Activated CD4-positive, alpha-beta T cell treated with anti-CD3 and anti-CD28 coated beads for 36 hours (primary cell): ENCODE measurements at regions not wholly inside any gene's neighbourhood (a gene's known extent, or its start where the extent isn't known, plus 50 kb on each side); places are given as distances from the start of the nearest gene placed in this dataset.

ENCODE experiments used
- ATAC-seq: fragments of 200-7000 bp; cut with Tn5 transposase; one replicate; pipeline ENCODE4 v1.10.0; 2021; ENCODE audit warnings: mild to moderate bottlenecking, moderate library complexity
- CTCF ChIA-PET: fragments of 350-600 bp; sonication (Branson Sonifier 250); formaldehyde crosslinking; loops from one replicate; lab custom pipeline; 2021; ENCODE audit warnings: antibody characterized with exemption; lab: Charles Lee
- POLR2A ChIA-PET: fragments of 350-600 bp; sonication (Branson Sonifier 250); formaldehyde crosslinking; loops from one replicate; lab custom pipeline; 2021; ENCODE audit warnings: antibody characterized with exemption, inconsistent platforms; lab: Charles Lee
- DNase-seq: peaks from one replicate; pipeline ENCODE4 v3.0.0-alpha.2; 2020
- H3K27ac Mint-ChIP-seq: one replicate; pipeline ENCODE4 v1.8.0; 2021; ENCODE audit warnings: mixed read lengths
- H3K27me3 Mint-ChIP-seq: one replicate; pipeline ENCODE4 v1.8.0; 2021; ENCODE audit warnings: mixed read lengths
- H3K36me3 Mint-ChIP-seq: one replicate; pipeline ENCODE4 v1.8.0; 2021; ENCODE audit warnings: low read depth, mixed read lengths
- H3K4me1 Mint-ChIP-seq: one replicate; pipeline ENCODE4 v1.8.0; 2021; ENCODE audit warnings: mixed read lengths
- H3K4me3 Mint-ChIP-seq: one replicate; pipeline ENCODE4 v1.8.0; 2021; ENCODE audit warnings: mild to moderate bottlenecking, moderate library complexity, mixed read lengths
- H3K9me3 Mint-ChIP-seq: one replicate; pipeline ENCODE4 v1.8.0; 2021; ENCODE audit warnings: low read depth, mixed read lengths
- intact Hi-C, 2 experiments: fragments of 100-400 bp; cut with DNase I in 1 of 2; cut with micrococcal nuclease in 1 of 2; formaldehyde crosslinking; loops; one replicate each; pipeline versions ENCODE4 v1.14.2 to v1.15.1; 2022 to 2024; cut with DNase I, micrococcal nuclease

GRCh38 chr13:111597191-111597611 lies 276.8 kb downstream of the TEX29 start:
- H3K27ac Mint-ChIP-seq, result no peak overlapping the region
- H3K27me3 Mint-ChIP-seq, result no peaks in the 10 kb centered on the region
- intact Hi-C loops, result no loop called here
- DNase-seq, result no peak
- H3K9me3 Mint-ChIP-seq, result peaks cover 2% of the 10 kb centered on the region
- no peak overlapping the region for H3K4me3 Mint-ChIP-seq
- ChIA-PET POLR2A (no interaction called here), CTCF (no interaction called here)
- ATAC-seq, result no peak
- H3K4me1 Mint-ChIP-seq, result no peaks in the 10 kb centered on the region
- no peaks in the 10 kb centered on the region for H3K36me3 Mint-ChIP-seq

- Mint-ChIP-seq H3K4me1 (no peaks in the 10 kb centered on the region), H3K27ac (no peak overlapping the region), H3K27me3 (no peaks in the 10 kb centered on the region), H3K4me3 (no peak overlapping the region), H3K9me3 (peaks cover 2% of the 10 kb centered on the region), H3K36me3 (no peaks in the 10 kb centered on the region)
- POLR2A ChIA-PET, result no interaction called here
- intact Hi-C loops, result no loop called here
- ATAC-seq, result no peak
- CTCF ChIA-PET, result no interaction called here
- DNase-seq, result no peak
Measured at GRCh38 chr13:111597618-111598017, 277.2 kb downstream of the TEX29 start.

GRCh38 chr13:111598747-111599146 lies 278.3 kb downstream of the TEX29 start:
- POLR2A ChIA-PET, result no interaction called here
- ATAC-seq (no peak), DNase-seq (no peak)
- H3K36me3 Mint-ChIP-seq, result no peaks in the 10 kb centered on the region
- H3K9me3 Mint-ChIP-seq, result no peaks in the 10 kb centered on the region
- no peaks in the 10 kb centered on the region for H3K27me3 Mint-ChIP-seq
- no peaks in the 10 kb centered on the region for H3K4me1 Mint-ChIP-seq
- H3K4me3 Mint-ChIP-seq, result no peak overlapping the region
- CTCF ChIA-PET, result no interaction called here
- no peak overlapping the region for H3K27ac Mint-ChIP-seq
- intact Hi-C loops, result no loop called here

- CTCF ChIA-PET, result no interaction called here
Measured at GRCh38 chr13:111599791-111600190, 279.3 kb downstream of the TEX29 start.

GRCh38 chr13:111602874-111603273 lies 282.4 kb downstream of the TEX29 start:
- intact Hi-C loops, result no loop called here
- Mint-ChIP-seq H3K27ac (no peak overlapping the region), H3K9me3 (no peaks in the 10 kb centered on the region), H3K4me3 (no peak overlapping the region), H3K4me1 (no peaks in the 10 kb centered on the region), H3K36me3 (no peaks in the 10 kb centered on the region), H3K27me3 (no peaks in the 10 kb centered on the region)
- ChIA-PET POLR2A (no interaction called here), CTCF (no interaction called here)
- DNase-seq, result no peak
- ATAC-seq, result no peak

More at GRCh38 chr13:111599791-111600190, 279.3 kb downstream of the TEX29 start:
- no peak overlapping the region for H3K27ac Mint-ChIP-seq
- intact Hi-C loops, result no loop called here
- no peaks in the 10 kb centered on the region for H3K9me3 Mint-ChIP-seq
- H3K4me3 Mint-ChIP-seq, result no peak overlapping the region
- no peaks in the 10 kb centered on the region for H3K36me3 Mint-ChIP-seq
- no peaks in the 10 kb centered on the region for H3K4me1 Mint-ChIP-seq
- DNase-seq (no peak), ATAC-seq (no peak)
- POLR2A ChIA-PET, result no interaction called here
- H3K27me3 Mint-ChIP-seq, result no peaks in the 10 kb centered on the region

- DNase-seq (no peak), ATAC-seq (no peak)
- H3K9me3 Mint-ChIP-seq, result no peaks in the 10 kb centered on the region
- H3K4me1 Mint-ChIP-seq, result no peaks in the 10 kb centered on the region
- no peaks in the 10 kb centered on the region for H3K36me3 Mint-ChIP-seq
- intact Hi-C loops, result no loop called here
- POLR2A ChIA-PET, result no interaction called here
- no peaks in the 10 kb centered on the region for H3K27me3 Mint-ChIP-seq
- no peak overlapping the region for H3K27ac Mint-ChIP-seq
- CTCF ChIA-PET, result no interaction called here
- H3K4me3 Mint-ChIP-seq, result no peak overlapping the region
Measured at GRCh38 chr13:111604097-111604496, 283.7 kb downstream of the TEX29 start.

- ATAC-seq, result no peak
- Mint-ChIP-seq H3K27me3 (no peaks in the 10 kb centered on the region), H3K9me3 (no peaks in the 10 kb centered on the region), H3K4me1 (no peaks in the 10 kb centered on the region), H3K27ac (no peak overlapping the region), H3K36me3 (no peaks in the 10 kb centered on the region), H3K4me3 (no peak overlapping the region)
- POLR2A ChIA-PET, result no interaction called here
- intact Hi-C loops, result no loop called here
- no peak for DNase-seq
- CTCF ChIA-PET, result interaction anchor here (0.6 kb wide), 1 partner anchor 34 kb away, joined by 3 read pairs; no protein-coding TSS in a partner anchor
Measured at GRCh38 chr13:111608556-111608955, 288.1 kb downstream of the TEX29 start.

GRCh38 chr13:111609631-111610030 lies 289.2 kb downstream of the TEX29 start:
- ChIA-PET CTCF (no interaction called here), POLR2A (no interaction called here)
- Mint-ChIP-seq H3K4me1 (no peaks in the 10 kb centered on the region), H3K36me3 (no peaks in the 10 kb centered on the region), H3K27me3 (no peaks in the 10 kb centered on the region), H3K27ac (no peak overlapping the region), H3K9me3 (no peaks in the 10 kb centered on the region), H3K4me3 (no peak overlapping the region)
- DNase-seq (no peak), ATAC-seq (no peak)
- intact Hi-C loops, result no loop called here

- no peaks in the 10 kb centered on the region for H3K36me3 Mint-ChIP-seq
- POLR2A ChIA-PET, result no interaction called here
- no peak overlapping the region for H3K27ac Mint-ChIP-seq
- CTCF ChIA-PET, result no interaction called here
- no peak overlapping the region for H3K4me3 Mint-ChIP-seq
- no peaks in the 10 kb centered on the region for H3K4me1 Mint-ChIP-seq
- intact Hi-C loops, result no loop called here
- ATAC-seq (no peak), DNase-seq (no peak)
- no peaks in the 10 kb centered on the region for H3K27me3 Mint-ChIP-seq
- H3K9me3 Mint-ChIP-seq, result no peaks in the 10 kb centered on the region
Measured at GRCh38 chr13:111610081-111610480, 289.6 kb downstream of the TEX29 start.

- Mint-ChIP-seq H3K27me3 (no peaks in the 10 kb centered on the region), H3K36me3 (no peaks in the 10 kb centered on the region), H3K27ac (no peak overlapping the region), H3K4me1 (no peaks in the 10 kb centered on the region), H3K9me3 (no peaks in the 10 kb centered on the region), H3K4me3 (no peak overlapping the region)
- ChIA-PET POLR2A (no interaction called here), CTCF (no interaction called here)
- ATAC-seq, result no peak
- intact Hi-C loops, result no loop called here
- no peak for DNase-seq
Measured at GRCh38 chr13:111610879-111611278, 290.4 kb downstream of the TEX29 start.

- no peak for ATAC-seq
- DNase-seq, result no peak
- no peaks in the 10 kb centered on the region for H3K4me1 Mint-ChIP-seq
- intact Hi-C loops, result no loop called here
- H3K36me3 Mint-ChIP-seq, result no peaks in the 10 kb centered on the region
- POLR2A ChIA-PET, result no interaction called here
- no peaks in the 10 kb centered on the region for H3K9me3 Mint-ChIP-seq
- H3K27ac Mint-ChIP-seq, result no peak overlapping the region
- no peak overlapping the region for H3K4me3 Mint-ChIP-seq
- CTCF ChIA-PET, result no interaction called here
- no peaks in the 10 kb centered on the region for H3K27me3 Mint-ChIP-seq
Measured at GRCh38 chr13:111611651-111612050, 291.2 kb downstream of the TEX29 start.

GRCh38 chr13:111612886-111613285 lies 292.4 kb downstream of the TEX29 start:
- H3K36me3 Mint-ChIP-seq, result no peaks in the 10 kb centered on the region
- ChIA-PET POLR2A (no interaction called here), CTCF (no interaction called here)
- intact Hi-C loops, result no loop called here
- ATAC-seq, result no peak
- H3K9me3 Mint-ChIP-seq, result no peaks in the 10 kb centered on the region
- H3K4me3 Mint-ChIP-seq, result no peak overlapping the region
- no peak for DNase-seq
- H3K27ac Mint-ChIP-seq, result no peak overlapping the region
- no peaks in the 10 kb centered on the region for H3K27me3 Mint-ChIP-seq
- H3K4me1 Mint-ChIP-seq, result no peaks in the 10 kb centered on the region

GRCh38 chr13:111614009-111614408 lies 293.6 kb downstream of the TEX29 start:
- Mint-ChIP-seq H3K36me3 (no peaks in the 10 kb centered on the region), H3K27ac (no peak overlapping the region), H3K4me3 (no peak overlapping the region), H3K9me3 (no peaks in the 10 kb centered on the region), H3K27me3 (no peaks in the 10 kb centered on the region), H3K4me1 (no peaks in the 10 kb centered on the region)
- ATAC-seq (no peak), DNase-seq (no peak)
- intact Hi-C loops, result no loop called here
- POLR2A ChIA-PET, result interaction anchor here (0.6 kb wide), 1 partner anchor 125 kb away, joined by 4 read pairs; no protein-coding TSS in a partner anchor
- CTCF ChIA-PET, result no interaction called here
